ENCODE measurements at regions not wholly inside any gene's neighbourhood (a gene's known extent, or its start where the extent isn't known, plus 50 kb on each side); places are given as distances from the start of the nearest gene placed in this dataset.

DNA sequence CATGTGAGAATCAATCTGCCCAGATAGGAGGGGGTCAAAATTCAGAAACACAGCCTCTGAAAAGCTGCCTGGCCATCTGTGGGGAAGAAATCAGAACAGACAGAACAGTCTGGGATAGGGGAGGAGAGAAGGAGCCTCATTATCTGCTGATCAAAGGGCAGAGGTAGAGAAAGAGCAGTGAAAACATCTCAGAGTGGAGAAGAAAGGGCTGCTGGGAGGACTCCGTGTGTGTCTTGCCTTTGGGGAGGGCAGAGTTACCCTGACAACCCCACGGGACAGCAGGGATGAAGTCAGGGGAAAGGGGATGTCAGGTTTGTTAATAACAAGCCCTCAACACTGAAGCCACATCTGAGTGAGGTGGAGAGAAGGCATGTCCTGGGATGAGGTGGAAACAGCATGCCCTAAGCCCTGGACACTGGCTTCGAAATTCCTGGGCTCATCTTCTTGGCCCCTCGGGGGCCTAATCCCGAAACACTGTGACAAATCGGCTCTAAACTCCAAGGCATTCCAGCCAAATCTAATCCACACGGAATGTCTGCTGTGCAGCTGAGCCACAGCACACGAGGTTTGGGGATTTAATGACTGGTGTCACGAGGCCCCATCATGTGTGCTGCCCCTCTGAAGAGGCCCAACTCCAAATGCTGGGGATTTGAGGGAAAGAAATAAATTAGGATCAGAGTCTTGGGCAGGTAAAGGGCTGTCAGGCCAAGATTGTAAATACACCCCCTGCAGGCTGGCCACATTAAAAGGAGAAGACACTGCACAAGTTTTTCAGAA, 82.8 kb upstream of the FGFR2 start:
- no peak overlapping the region for H3K4me2 ChIP-seq (replicated peaks; ENCODE audit: extremely low read depth, low read length, poor library complexity, severe bottlenecking)
- Mint-ChIP-seq H3K4me1 (peaks cover 16% of the 10 kb centered on the region), H3K36me3 (no peaks in the 10 kb centered on the region), H3K9me3 (peaks cover 7 to 18% (median 11%) of the 10 kb centered on the region in 7 donors), H3K4me3 (no peak overlapping the region), H3K27me3 (ENCODE audit: low read depth in 3 of 3) (peaks cover 5 to 33% (median 19%) of the 10 kb centered on the region in 3 donors), H3K27ac (peak overlapping the region in 1 of 7 donors; percentile 64)
- WGBS (ENCODE audit: insufficient coverage), result 71% methylated on average over 8 of the region's 9 CpGs
- no peaks in the 10 kb centered on the region for H3K36me3 ChIP-seq (replicated peaks in 1 of 2; ENCODE audit: control insufficient read depth in 1 of 2, insufficient read depth in 2 of 2, low read length in 2 of 2)
- no peaks in the 10 kb centered on the region for H3K79me2 ChIP-seq (ENCODE audit: insufficient read depth, low read length)
- H3K4me1 ChIP-seq (ENCODE audit: control insufficient read depth in 1 of 2, insufficient read depth in 2 of 2, low read length in 2 of 2), result peaks cover 9 to 15% of the 10 kb centered on the region in 2 donors
- peaks cover 7 to 15% of the 10 kb centered on the region in 2 donors for H3K9me3 ChIP-seq (replicated peaks in 1 of 2; ENCODE audit: control insufficient read depth in 1 of 2, insufficient read depth in 1 of 2, low read length in 2 of 2)
- H3K9ac ChIP-seq (ENCODE audit: insufficient read depth, low read length, poor library complexity, severe bottlenecking), result no peak overlapping the region
- no peak overlapping the region for H3K27ac ChIP-seq (ENCODE audit: low read depth in 1 of 2, low read length in 2 of 2)
- no peaks in the 10 kb centered on the region for H4K20me1 ChIP-seq (ENCODE audit: insufficient read depth, low read length)
- peaks cover 0 to 9% of the 10 kb centered on the region in 2 donors for H3K27me3 ChIP-seq (ENCODE audit: control insufficient read depth in 2 of 2, insufficient read depth in 2 of 2, low read length in 2 of 2)
- H3K4me3 ChIP-seq (replicated peaks in 1 of 3; ENCODE audit: low read depth in 2 of 3, low read length in 3 of 3), result no peak overlapping the region
- intact Hi-C loops (cut with micrococcal nuclease), result no loop called here
- H2AFZ ChIP-seq (ENCODE audit: insufficient read depth, low read depth, low read length, poor library complexity, severe bottlenecking), result no peak overlapping the region
- TF ChIP-seq, protein P1, sequence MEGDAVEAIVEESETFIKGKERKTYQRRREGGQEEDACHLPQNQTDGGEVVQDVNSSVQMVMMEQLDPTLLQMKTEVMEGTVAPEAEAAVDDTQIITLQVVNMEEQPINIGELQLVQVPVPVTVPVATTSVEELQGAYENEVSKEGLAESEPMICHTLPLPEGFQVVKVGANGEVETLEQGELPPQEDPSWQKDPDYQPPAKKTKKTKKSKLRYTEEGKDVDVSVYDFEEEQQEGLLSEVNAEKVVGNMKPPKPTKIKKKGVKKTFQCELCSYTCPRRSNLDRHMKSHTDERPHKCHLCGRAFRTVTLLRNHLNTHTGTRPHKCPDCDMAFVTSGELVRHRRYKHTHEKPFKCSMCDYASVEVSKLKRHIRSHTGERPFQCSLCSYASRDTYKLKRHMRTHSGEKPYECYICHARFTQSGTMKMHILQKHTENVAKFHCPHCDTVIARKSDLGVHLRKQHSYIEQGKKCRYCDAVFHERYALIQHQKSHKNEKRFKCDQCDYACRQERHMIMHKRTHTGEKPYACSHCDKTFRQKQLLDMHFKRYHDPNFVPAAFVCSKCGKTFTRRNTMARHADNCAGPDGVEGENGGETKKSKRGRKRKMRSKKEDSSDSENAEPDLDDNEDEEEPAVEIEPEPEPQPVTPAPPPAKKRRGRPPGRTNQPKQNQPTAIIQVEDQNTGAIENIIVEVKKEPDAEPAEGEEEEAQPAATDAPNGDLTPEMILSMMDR (IDR thresholded peaks at IDR 0.05), result no peak
- DNase-seq, result no peak

DNA sequence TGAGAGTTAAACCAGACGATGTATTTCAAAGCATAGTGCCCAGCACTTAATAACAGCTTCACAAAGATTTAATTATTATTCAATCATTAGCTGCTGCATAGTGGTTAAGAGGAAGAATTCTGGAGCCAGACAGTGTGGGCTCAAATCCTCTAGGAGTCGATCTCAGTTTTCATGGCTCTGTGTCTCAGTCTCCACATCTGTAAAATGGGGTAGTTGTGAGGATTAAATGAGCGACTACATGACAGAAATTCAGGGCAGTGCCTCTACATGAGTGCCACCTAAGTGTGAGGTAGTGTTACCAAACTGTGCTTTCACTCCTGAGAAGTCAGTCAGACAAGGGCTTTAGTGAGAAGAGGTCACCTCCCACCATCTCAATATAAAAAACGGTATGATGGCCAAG, 81.7 kb upstream of the FGFR2 start:
- peaks cover 16% of the 10 kb centered on the region for H3K4me1 Mint-ChIP-seq
- H3K9me3 ChIP-seq (replicated peaks in 1 of 2; ENCODE audit: control insufficient read depth in 1 of 2, insufficient read depth in 1 of 2, low read length in 2 of 2), result peaks cover 7 to 21% of the 10 kb centered on the region in 2 donors
- H3K36me3 Mint-ChIP-seq, result no peaks in the 10 kb centered on the region
- H3K9ac ChIP-seq (ENCODE audit: insufficient read depth, low read length, poor library complexity, severe bottlenecking), result no peak overlapping the region
- H3K27me3 Mint-ChIP-seq (ENCODE audit: low read depth in 3 of 3), result peaks cover 5 to 26% (median 13%) of the 10 kb centered on the region in 3 donors
- no peak overlapping the region for H3K27ac ChIP-seq (ENCODE audit: low read depth in 1 of 2, low read length in 2 of 2)
- H3K4me2 ChIP-seq (replicated peaks; ENCODE audit: extremely low read depth, low read length, poor library complexity, severe bottlenecking), result no peak overlapping the region
- no peaks in the 10 kb centered on the region for H3K79me2 ChIP-seq (ENCODE audit: insufficient read depth, low read length)
- intact Hi-C loops (cut with micrococcal nuclease), result no loop called here
- no peak overlapping the region for H3K27ac Mint-ChIP-seq
- no peak for DNase-seq
- no peaks in the 10 kb centered on the region for H4K20me1 ChIP-seq (ENCODE audit: insufficient read depth, low read length)
- H3K4me1 ChIP-seq (ENCODE audit: control insufficient read depth in 1 of 2, insufficient read depth in 2 of 2, low read length in 2 of 2), result peaks cover 9 to 15% of the 10 kb centered on the region in 2 donors
- no peak overlapping the region for H3K4me3 ChIP-seq (replicated peaks in 1 of 3; ENCODE audit: low read depth in 2 of 3, low read length in 3 of 3)
- H3K4me3 Mint-ChIP-seq, result no peak overlapping the region
- TF ChIP-seq, protein P1 (IDR thresholded peaks at IDR 0.05), result no peak
- no peak overlapping the region for H2AFZ ChIP-seq (ENCODE audit: insufficient read depth, low read depth, low read length, poor library complexity, severe bottlenecking)
- H3K27me3 ChIP-seq (ENCODE audit: control insufficient read depth in 2 of 2, insufficient read depth in 2 of 2, low read length in 2 of 2), result peaks cover 0 to 6% of the 10 kb centered on the region in 2 donors
- no peaks in the 10 kb centered on the region for H3K36me3 ChIP-seq (replicated peaks in 1 of 2; ENCODE audit: control insufficient read depth in 1 of 2, insufficient read depth in 2 of 2, low read length in 2 of 2)
- H3K9me3 Mint-ChIP-seq, result peaks cover 7 to 24% (median 14%) of the 10 kb centered on the region in 7 donors
- WGBS (ENCODE audit: insufficient coverage), result no CpG with 5 or more reads among the region's 4 CpGs

Data from CD14-positive monocyte (primary cell).